K562 (cell line): ENCODE measurements at regions not wholly inside any gene's neighbourhood (a gene's known extent, or its start where the extent isn't known, plus 50 kb on each side); places are given as distances from the start of the nearest gene placed in this dataset.

Experiments used
- ATAC-seq: fragments of 200-7000 bp; cut with Tn5 transposase; 3 replicates; pipeline ENCODE4 v1.9.1; 2020; ENCODE audit warnings: moderate library complexity
- BruUV-seq: library from RNA; stranded (reverse); fragments of 400-500 nt; replicated peaks from 2 replicates; lab custom pipeline; 2021; lab: Mats Ljungman, UMichigan
- CTCF ChIA-PET: fragments of 300-600 bp; formaldehyde crosslinking; extraction: SDS; loops from one replicate; lab custom pipeline; 2021; ENCODE audit warnings: low intra/inter-chr PET ratio; lab: Yijun Ruan, JAX
- POLR2A ChIA-PET: fragments of 300-600, 350-650 bp; sonication (Branson Sonifier 250); formaldehyde crosslinking; extraction: SDS; loops from one replicate; lab custom pipeline; 2021; ENCODE audit warnings: antibody characterized with exemption, inconsistent platforms; lab: Yijun Ruan, JAX
- DNase-seq, 4 experiments: peaks; one replicate each; pipeline versions ENCODE4 v3.0.0 to v3.0.0-alpha.2; 2011 to 2018; ENCODE audit warnings: low spot score in 3 of 4, mixed read lengths in 3 of 4; ENCODE audit errors: extremely low read depth in 1 of 4
- FAIRE-seq: peaks from 2 replicates; lab custom pipeline; 2011; peaks lifted over from hg19 to GRCh38; lab: Jason Lieb, UNC
- H2AFZ ChIP-seq: 2 replicates; pipeline ENCODE4 v1.6.0; 2011; ENCODE audit warnings: low read depth, low read length, control low read depth, inconsistent platforms
- H3K27ac ChIP-seq: fragments of 200-600 bp; 3 replicates; pipeline ENCODE4 v1.8.0; 2011; ENCODE audit warnings: low read depth, mild to moderate bottlenecking, control low read depth, inconsistent platforms, low read length, moderate library complexity, mixed read lengths; ENCODE audit errors: extremely low read depth
- H3K27me3 ChIP-seq, 2 experiments: fragments of 300-600 bp in 1 of 2; 2 replicates in 1 of 2; 3 replicates in 1 of 2; pipeline versions ENCODE4 v1.6.0 to v1.8.0; 2011; ENCODE audit warnings: inconsistent platforms in 2 of 2, low read length in 2 of 2, mild to moderate bottlenecking in 1 of 2, mixed read lengths in 1 of 2, moderate library complexity in 1 of 2; ENCODE audit not compliant: control insufficient read depth in 2 of 2, insufficient read depth in 2 of 2
- H3K36me3 ChIP-seq: fragments of 300-600 bp; 3 replicates; pipeline ENCODE4 v1.8.0; 2011; ENCODE audit warnings: mild to moderate bottlenecking, low read length, inconsistent platforms; ENCODE audit not compliant: control insufficient read depth, insufficient read depth
- H3K4me1 ChIP-seq, 2 experiments: fragments of 200-600 bp in 1 of 2; replicated peaks in 1 of 2; 2 replicates in 1 of 2; 3 replicates in 1 of 2; pipeline versions ENCODE4 v1.5.1 to v1.8.0; 2011; ENCODE audit warnings: inconsistent platforms in 2 of 2, low read length in 2 of 2, mild to moderate bottlenecking in 1 of 2, mixed read lengths in 1 of 2, moderate library complexity in 1 of 2; ENCODE audit not compliant: control insufficient read depth in 2 of 2, insufficient read depth in 2 of 2
- H3K4me2 ChIP-seq: 2 replicates; pipeline ENCODE4 v1.6.1; 2011; ENCODE audit warnings: low read length, control low read depth, inconsistent platforms, mixed read lengths; ENCODE audit not compliant: insufficient read depth
- H3K4me3 ChIP-seq: fragments of 200-600 bp; sonication (generic), shearing (Covaris generic); 2 replicates; pipeline ENCODE4 v1.5.1; 2016; ENCODE audit warnings: control low read depth, inconsistent platforms
- H3K79me2 ChIP-seq: fragments of 200-600 bp; 3 replicates; pipeline ENCODE4 v1.8.0; 2011; ENCODE audit warnings: low read length, inconsistent platforms; ENCODE audit not compliant: control insufficient read depth, insufficient read depth
- H3K9ac ChIP-seq, 2 experiments: 2 replicates each; pipeline versions ENCODE4 v1.6.0 to v1.6.1; 2011; ENCODE audit warnings: low read depth in 2 of 2, low read length in 2 of 2, control low read depth in 1 of 2, inconsistent platforms in 1 of 2, mild to moderate bottlenecking in 1 of 2, mixed read lengths in 1 of 2; ENCODE audit not compliant: insufficient read depth in 1 of 2
- H3K9me1 ChIP-seq: one replicate; pipeline ENCODE4 v1.6.0; 2011; ENCODE audit warnings: inconsistent platforms, mild to moderate bottlenecking, low read length, moderate library complexity; ENCODE audit not compliant: control insufficient read depth, insufficient read depth
- H3K9me3 ChIP-seq: replicated peaks from 2 replicates; pipeline ENCODE4 v1.5.1; 2011; ENCODE audit warnings: low read depth, low read length, inconsistent platforms; ENCODE audit not compliant: control insufficient read depth, insufficient read depth
- H4K20me1 ChIP-seq: replicated peaks from 2 replicates; pipeline ENCODE4 v1.6.1; 2011; ENCODE audit warnings: low read length, inconsistent platforms, mixed read lengths; ENCODE audit not compliant: control insufficient read depth, insufficient read depth
- HNRNPUL1 ChIP-seq: fragments of 200-400 bp; formaldehyde crosslinking; IDR thresholded peaks from 2 replicates; pipeline ENCODE4 v1.6.1; 2017; ENCODE audit warnings: low read length
- NCOR1 ChIP-seq: fragments of 450-650 bp; IDR thresholded peaks from 2 replicates; pipeline ENCODE4 v1.6.1; 2016; ENCODE audit warnings: mild to moderate bottlenecking, moderate library complexity
- TEAD2 ChIP-seq: fragments of 450-650 bp; IDR thresholded peaks from 2 replicates; pipeline ENCODE4 v1.6.1; 2016; ENCODE audit warnings: missing genetic modification characterization, control low read depth, missing compliant biosample characterization
- WGBS: fragments of 100-300 bp; shearing (Covaris generic); methylation state at CpG from one replicate; pipeline ENCODE4 v1.1.6; 2016; ENCODE audit warnings: low coverage, mixed read lengths; ENCODE audit not compliant: insufficient coverage; ENCODE audit errors: missing lambda C conversion rate; 5-methylcytosine and 5-hydroxymethylcytosine counted together
- in situ Hi-C: fragments of 300-500 bp; cut with MboI; formaldehyde crosslinking; loops from 4 replicates; pipeline ENCODE4 v1.15.0; 2018; ENCODE audit warnings: inconsistent platforms, mixed read lengths
- intact Hi-C: fragments of 100-400 bp; cut with micrococcal nuclease; formaldehyde crosslinking; loops from 2 replicates; pipeline ENCODE4 v1.14.2; 2022
- TF ChIP-seq, protein P1 (sequence below): fragments of 450-650 bp; IDR thresholded peaks from 2 replicates; pipeline ENCODE4 v1.6.1; 2016
- TF ChIP-seq, protein P2 (sequence below): sonication (generic); formaldehyde crosslinking; IDR thresholded peaks from 2 replicates; pipeline ENCODE4 v1.8.0; 2022; ENCODE audit warnings: missing genetic modification reagents, mild to moderate bottlenecking, borderline replicate concordance
- TF ChIP-seq, protein P3 (sequence below): fragments of 250-450 bp; sonication (Bioruptor Pico); IDR thresholded peaks from 2 replicates; pipeline ENCODE4 v1.5.0; 2021; ENCODE audit warnings: mild to moderate bottlenecking, borderline replicate concordance

DNA sequence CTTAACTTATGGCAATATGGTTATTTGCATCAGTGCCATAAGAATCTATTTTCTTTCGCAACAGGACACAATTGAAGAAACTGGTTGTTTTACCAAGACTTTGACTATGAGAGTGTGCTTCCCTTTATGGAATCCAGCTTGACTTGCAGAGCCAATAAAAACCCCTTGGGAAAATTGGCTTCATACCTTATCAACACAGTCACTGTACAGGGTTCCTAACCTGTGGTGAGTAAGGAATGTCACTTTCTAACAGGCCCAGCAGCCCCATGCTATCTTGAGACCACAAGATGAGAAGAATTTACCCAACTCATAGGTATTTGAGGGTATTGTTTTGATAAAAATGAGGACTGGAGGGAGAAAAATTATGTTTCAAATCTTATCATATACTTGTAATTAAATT is 418.5 kb upstream of the MAP2 start:
- Histone ChIP-seq H2AFZ (no peak overlapping the region), H3K9ac (no peak overlapping the region), H3K36me3 (no peaks in the 10 kb centered on the region), H3K27me3 (no peaks in the 10 kb centered on the region), H3K4me1 (no peaks in the 10 kb centered on the region), H3K79me2 (no peaks in the 10 kb centered on the region), H3K4me2 (no peak overlapping the region), H3K9me3 (no peaks in the 10 kb centered on the region), H3K27ac (no peak overlapping the region), H3K4me3 (no peak overlapping the region), H4K20me1 (no peaks in the 10 kb centered on the region), H3K9me1 (no peaks in the 10 kb centered on the region)
- ATAC-seq (no peak), FAIRE-seq (no peak), DNase-seq (no peak)
- in situ Hi-C loops (no loop called here), intact Hi-C loops (no loop called here)
- ChIA-PET POLR2A (no interaction called here), CTCF (no interaction called here)
- WGBS: 0% methylated on average over 1 of the region's 1 CpG
- BruUV-seq: no TSS peak
- TF ChIP-seq, protein P1, sequence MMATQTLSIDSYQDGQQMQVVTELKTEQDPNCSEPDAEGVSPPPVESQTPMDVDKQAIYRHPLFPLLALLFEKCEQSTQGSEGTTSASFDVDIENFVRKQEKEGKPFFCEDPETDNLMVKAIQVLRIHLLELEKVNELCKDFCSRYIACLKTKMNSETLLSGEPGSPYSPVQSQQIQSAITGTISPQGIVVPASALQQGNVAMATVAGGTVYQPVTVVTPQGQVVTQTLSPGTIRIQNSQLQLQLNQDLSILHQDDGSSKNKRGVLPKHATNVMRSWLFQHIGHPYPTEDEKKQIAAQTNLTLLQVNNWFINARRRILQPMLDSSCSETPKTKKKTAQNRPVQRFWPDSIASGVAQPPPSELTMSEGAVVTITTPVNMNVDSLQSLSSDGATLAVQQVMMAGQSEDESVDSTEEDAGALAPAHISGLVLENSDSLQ: no peak
- TF ChIP-seq, protein P2, sequence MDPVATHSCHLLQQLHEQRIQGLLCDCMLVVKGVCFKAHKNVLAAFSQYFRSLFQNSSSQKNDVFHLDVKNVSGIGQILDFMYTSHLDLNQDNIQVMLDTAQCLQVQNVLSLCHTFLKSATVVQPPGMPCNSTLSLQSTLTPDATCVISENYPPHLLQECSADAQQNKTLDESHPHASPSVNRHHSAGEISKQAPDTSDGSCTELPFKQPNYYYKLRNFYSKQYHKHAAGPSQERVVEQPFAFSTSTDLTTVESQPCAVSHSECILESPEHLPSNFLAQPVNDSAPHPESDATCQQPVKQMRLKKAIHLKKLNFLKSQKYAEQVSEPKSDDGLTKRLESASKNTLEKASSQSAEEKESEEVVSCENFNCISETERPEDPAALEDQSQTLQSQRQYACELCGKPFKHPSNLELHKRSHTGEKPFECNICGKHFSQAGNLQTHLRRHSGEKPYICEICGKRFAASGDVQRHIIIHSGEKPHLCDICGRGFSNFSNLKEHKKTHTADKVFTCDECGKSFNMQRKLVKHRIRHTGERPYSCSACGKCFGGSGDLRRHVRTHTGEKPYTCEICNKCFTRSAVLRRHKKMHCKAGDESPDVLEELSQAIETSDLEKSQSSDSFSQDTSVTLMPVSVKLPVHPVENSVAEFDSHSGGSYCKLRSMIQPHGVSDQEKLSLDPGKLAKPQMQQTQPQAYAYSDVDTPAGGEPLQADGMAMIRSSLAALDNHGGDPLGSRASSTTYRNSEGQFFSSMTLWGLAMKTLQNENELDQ: no peak
- TF ChIP-seq TEAD2 (no peak), HNRNPUL1 (no peak), NCOR1 (no peak)
- TF ChIP-seq, protein P3, sequence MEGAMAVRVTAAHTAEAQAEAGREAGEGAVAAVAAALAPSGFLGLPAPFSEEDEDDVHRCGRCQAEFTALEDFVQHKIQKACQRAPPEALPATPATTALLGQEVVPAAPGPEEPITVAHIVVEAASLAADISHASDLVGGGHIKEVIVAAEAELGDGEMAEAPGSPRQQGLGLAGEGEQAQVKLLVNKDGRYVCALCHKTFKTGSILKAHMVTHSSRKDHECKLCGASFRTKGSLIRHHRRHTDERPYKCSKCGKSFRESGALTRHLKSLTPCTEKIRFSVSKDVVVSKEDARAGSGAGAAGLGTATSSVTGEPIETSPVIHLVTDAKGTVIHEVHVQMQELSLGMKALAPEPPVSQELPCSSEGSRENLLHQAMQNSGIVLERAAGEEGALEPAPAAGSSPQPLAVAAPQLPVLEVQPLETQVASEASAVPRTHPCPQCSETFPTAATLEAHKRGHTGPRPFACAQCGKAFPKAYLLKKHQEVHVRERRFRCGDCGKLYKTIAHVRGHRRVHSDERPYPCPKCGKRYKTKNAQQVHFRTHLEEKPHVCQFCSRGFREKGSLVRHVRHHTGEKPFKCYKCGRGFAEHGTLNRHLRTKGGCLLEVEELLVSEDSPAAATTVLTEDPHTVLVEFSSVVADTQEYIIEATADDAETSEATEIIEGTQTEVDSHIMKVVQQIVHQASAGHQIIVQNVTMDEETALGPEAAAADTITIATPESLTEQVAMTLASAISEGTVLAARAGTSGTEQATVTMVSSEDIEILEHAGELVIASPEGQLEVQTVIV: no peak
